ENCODE measurements at regions not wholly inside any gene's neighbourhood (a gene's known extent, or its start where the extent isn't known, plus 50 kb on each side); places are given as distances from the start of the nearest gene placed in this dataset.

DNA sequence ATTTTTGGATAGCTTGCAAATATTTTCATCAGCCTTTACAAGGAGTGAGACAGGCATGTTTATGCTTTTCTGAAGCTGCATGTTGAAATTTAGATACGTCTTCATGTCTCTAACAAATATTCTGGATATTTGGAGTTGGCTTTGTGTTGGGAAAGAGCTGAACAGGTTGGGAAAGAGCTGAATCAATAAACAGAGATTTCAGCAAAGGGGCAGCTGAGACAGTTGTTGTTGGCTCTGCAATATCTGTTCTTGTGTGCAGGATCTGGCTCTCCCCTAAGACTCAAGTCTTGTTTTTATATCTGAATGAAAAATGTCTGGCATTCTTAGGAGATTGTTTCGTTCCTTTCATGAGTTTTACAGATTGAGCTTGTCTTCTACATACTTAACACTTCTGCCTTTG, 1444.5 kb downstream of the NLGN4Y start:
- no peak for TF ChIP-seq YY1 (IDR thresholded peaks at IDR 0.05; ENCODE audit: insufficient read depth, insufficient read length)
- TF ChIP-seq ZNF274 (IDR thresholded peaks at IDR 0.05; ENCODE audit: low read depth, low read length): no peak
- no peak for TF ChIP-seq SUZ12 (IDR thresholded peaks at IDR 0.05; ENCODE audit: extremely low read depth, insufficient read depth, insufficient read length)
